Natural killer cell treated with Interleukin-12 subunit alpha and Interleukin-12 subunit beta and Interleukin-15 and Interleukin-18, amount 100 ng/mL, for 72 hours (primary cell): ENCODE measurements at regions not wholly inside any gene's neighbourhood (a gene's known extent, or its start where the extent isn't known, plus 50 kb on each side); places are given as distances from the start of the nearest gene placed in this dataset.

Source experiments
- ATAC-seq, 2 donors: fragments of 150-1000 bp; cut with Tn5 transposase in 1 of 2; sonication (Bioruptor Pico), chemical (Tn5 transposase) in 1 of 2; 2 replicates each; pipeline ENCODE4 v1.10.0; 2021
- DNase-seq: peaks from one replicate; pipeline ENCODE4 v3.0.0; 2022; ENCODE audit warnings: low spot score
- H3K27ac Mint-ChIP-seq, 2 donors: 1 replicate in 1 of 2; 2 replicates in 1 of 2; pipeline ENCODE4 v1.8.0; 2022; ENCODE audit warnings: mixed read lengths in 2 of 2, mild to moderate bottlenecking in 1 of 2, moderate library complexity in 1 of 2
- H3K27me3 Mint-ChIP-seq, 2 donors: 1 replicate in 1 of 2; 2 replicates in 1 of 2; pipeline ENCODE4 v1.8.0; 2022; ENCODE audit warnings: mixed read lengths in 2 of 2
- H3K36me3 Mint-ChIP-seq: one replicate; pipeline ENCODE4 v1.8.0; 2022; ENCODE audit warnings: mixed read lengths
- H3K4me1 Mint-ChIP-seq, 2 donors: 1 replicate in 1 of 2; 2 replicates in 1 of 2; pipeline ENCODE4 v1.8.0; 2022; ENCODE audit warnings: low read depth in 2 of 2, mixed read lengths in 2 of 2, mild to moderate bottlenecking in 1 of 2
- H3K4me3 Mint-ChIP-seq: one replicate; pipeline ENCODE4 v1.8.0; 2022; ENCODE audit warnings: mixed read lengths
- H3K9me3 Mint-ChIP-seq: 2 replicates; pipeline ENCODE4 v1.8.0; 2022; ENCODE audit warnings: mixed read lengths

DNA sequence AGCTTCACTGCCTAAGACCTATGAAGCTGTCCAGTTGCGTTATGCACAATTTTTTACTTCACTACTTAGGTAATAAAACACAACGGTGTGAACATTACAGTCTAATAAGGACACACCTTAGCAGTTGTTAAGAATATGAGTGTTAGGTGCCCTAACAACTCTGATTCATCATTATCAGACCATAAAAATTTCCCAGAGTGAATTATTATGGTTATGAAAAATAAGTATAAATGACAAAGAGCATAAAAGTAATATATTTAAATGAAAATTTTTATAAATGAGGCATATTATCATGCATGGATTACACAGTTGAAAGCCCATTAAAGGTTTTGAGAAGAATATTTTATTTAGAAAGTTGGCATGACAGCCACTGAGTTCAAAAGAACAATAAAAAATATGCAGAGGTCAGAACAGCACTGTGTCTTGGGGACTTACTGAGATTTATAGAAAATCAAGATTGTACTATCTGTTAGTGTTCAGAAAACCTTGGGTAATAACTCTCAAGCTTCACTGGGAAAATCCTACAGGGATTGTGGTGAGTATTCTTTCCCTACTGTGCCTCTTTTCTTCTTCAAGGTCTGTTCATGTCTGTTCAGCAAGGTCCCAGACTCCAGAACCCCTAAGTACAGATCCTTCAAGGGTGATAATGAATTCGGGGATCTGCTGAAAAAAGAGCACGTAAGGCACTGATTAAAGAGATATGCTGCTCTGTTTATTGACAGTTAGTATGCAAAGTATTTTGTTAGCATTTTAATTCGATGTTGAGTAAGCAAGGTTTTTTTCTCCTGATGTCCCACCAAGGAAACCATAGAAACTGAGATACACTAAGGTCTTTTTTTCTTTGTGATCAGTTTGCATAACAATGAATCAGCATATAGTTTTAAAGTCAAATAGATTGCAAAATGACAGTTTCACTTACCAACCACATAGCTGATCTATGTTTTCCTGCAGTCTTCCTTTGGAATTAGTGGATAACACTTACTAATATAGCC, 250.0 kb downstream of the DSEL start:
- Mint-ChIP-seq H3K9me3 (peaks cover 8% of the 10 kb centered on the region), H3K27ac (no peak overlapping the region), H3K4me1 (peaks cover 10 to 18% of the 10 kb centered on the region in 2 donors), H3K27me3 (peaks cover 0 to 6% of the 10 kb centered on the region in 2 donors), H3K36me3 (no peaks in the 10 kb centered on the region), H3K4me3 (peak overlapping the region; percentile 14)
- no peak for ATAC-seq
- DNase-seq = no peak

DNA sequence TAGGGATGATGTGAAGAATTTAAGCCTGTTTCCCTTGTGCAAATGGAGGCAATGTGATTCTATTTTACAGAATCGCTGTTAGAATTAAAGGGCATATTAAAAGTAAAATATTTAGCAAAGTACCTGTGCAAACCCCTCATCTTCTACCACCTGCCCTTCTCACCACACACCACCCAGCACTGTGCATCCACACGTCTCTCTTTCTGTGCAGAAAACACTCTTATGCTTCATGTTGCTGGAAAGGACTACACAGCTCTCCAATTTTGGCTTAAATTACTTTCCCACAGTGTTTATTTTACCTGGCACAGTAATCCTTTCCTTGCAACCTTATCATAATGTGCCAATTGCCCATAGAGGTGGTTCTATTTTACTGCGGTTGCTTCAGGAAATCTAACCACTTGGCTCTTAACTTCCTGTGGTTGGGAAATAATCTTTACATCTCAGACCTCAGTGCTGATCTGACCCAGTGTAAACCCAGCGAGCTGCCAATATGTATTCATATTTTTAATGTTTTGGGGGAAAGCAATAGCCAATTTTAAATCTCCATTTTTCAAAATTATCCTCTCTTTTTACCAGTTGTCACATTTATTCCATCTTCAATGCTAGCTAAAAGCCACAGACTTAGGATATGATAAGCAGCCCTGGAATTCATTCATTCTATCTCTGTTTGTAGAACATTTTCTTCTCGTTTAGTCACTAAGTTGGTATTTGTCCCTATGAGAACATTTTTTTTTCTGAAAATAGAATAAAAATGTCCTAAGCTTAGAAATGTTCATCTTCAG, 250.9 kb downstream of the DSEL start:
- Mint-ChIP-seq H3K9me3 (peaks cover 11% of the 10 kb centered on the region), H3K36me3 (no peaks in the 10 kb centered on the region), H3K27ac (no peak overlapping the region), H3K4me3 (peak overlapping the region; percentile 14), H3K27me3 (peaks cover 0 to 6% of the 10 kb centered on the region in 2 donors), H3K4me1 (peaks cover 10 to 18% of the 10 kb centered on the region in 2 donors)
- ATAC-seq (no peak), DNase-seq (no peak)

DNA sequence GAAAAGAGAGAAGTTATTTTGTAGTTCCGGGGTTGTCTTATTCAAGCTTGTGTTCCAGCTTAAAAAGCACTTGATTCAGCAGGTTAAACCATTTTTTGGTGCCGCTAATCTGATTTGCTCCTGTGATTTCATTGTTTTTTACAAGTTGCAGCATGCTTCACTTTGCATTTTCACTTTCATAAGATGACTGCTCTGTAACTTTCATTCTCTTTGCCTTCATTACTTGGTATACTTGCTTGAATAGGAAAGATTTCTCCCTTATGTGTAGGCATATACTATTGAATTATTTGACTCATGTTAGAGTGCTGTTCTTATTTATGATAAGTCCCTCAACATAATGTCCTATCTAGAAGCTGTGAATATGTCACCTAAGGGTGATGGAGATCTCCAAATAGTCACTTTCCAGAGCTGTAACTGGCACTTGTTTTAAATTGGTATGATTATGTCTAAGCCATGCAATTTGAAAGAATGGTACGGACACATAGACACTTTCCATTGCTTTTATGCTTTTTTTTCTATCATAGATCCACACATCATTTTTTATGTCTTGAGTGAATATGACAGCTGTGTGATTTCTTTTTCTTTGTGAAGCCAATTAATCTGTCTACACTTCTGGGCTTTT, 254.5 kb downstream of the DSEL start:
- no peak overlapping the region for H3K27ac Mint-ChIP-seq
- peaks cover 4% of the 10 kb centered on the region for H3K9me3 Mint-ChIP-seq
- H3K36me3 Mint-ChIP-seq = no peaks in the 10 kb centered on the region
- DNase-seq = no peak
- peaks cover 10 to 18% of the 10 kb centered on the region in 2 donors for H3K4me1 Mint-ChIP-seq
- no peak for ATAC-seq
- H3K27me3 Mint-ChIP-seq = no peaks in the 10 kb centered on the region
- no peak overlapping the region for H3K4me3 Mint-ChIP-seq

DNA sequence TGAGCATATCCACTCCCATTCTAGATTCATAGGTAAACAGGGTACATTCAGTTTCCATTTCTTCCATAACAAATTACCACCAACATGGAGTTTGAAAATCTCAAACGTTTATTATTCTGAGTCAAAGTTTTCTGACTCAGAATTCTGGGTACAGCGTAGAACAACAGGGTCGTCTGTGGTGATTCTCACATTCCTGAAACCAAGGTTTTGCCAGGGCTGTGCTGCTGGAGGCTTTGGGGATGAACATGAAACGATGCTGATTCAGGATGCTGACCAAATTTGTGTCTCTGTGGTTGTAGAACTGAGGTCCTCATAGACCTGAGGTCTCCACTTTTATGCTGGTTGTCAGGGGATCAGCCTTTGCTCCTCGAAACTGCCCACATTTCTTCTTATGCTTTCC, 255.7 kb downstream of the DSEL start:
- peaks cover 8 to 14% of the 10 kb centered on the region in 2 donors for H3K4me1 Mint-ChIP-seq
- H3K4me3 Mint-ChIP-seq = no peak overlapping the region
- H3K36me3 Mint-ChIP-seq = no peaks in the 10 kb centered on the region
- DNase-seq = no peak
- H3K9me3 Mint-ChIP-seq = peaks cover 4% of the 10 kb centered on the region
- no peaks in the 10 kb centered on the region for H3K27me3 Mint-ChIP-seq
- ATAC-seq = no peak
- no peak overlapping the region for H3K27ac Mint-ChIP-seq

GRCh38 chr18:67250776-67251424, 265.6 kb downstream of the DSEL start:
- Mint-ChIP-seq H3K36me3 (no peaks in the 10 kb centered on the region), H3K27me3 (peaks cover 0 to 3% of the 10 kb centered on the region in 2 donors), H3K9me3 (peaks cover 6% of the 10 kb centered on the region), H3K4me1 (no peaks in the 10 kb centered on the region), H3K4me3 (no peak overlapping the region), H3K27ac (no peak overlapping the region)
- no peak for DNase-seq
- no peak for ATAC-seq

- peak overlapping the region; percentile 69 for H3K4me3 Mint-ChIP-seq
- ATAC-seq (no peak), DNase-seq (no peak)
- H3K27ac Mint-ChIP-seq = no peak overlapping the region
- H3K36me3 Mint-ChIP-seq = no peaks in the 10 kb centered on the region
- no peaks in the 10 kb centered on the region for H3K27me3 Mint-ChIP-seq
- H3K9me3 Mint-ChIP-seq = peaks cover 4% of the 10 kb centered on the region
- peaks cover 3 to 14% of the 10 kb centered on the region in 2 donors for H3K4me1 Mint-ChIP-seq
Measured at GRCh38 chr18:67243799-67244587, 272.5 kb downstream of the DSEL start.

- no peak overlapping the region for H3K4me3 Mint-ChIP-seq
Measured at GRCh38 chr18:67242001-67242400, 274.5 kb downstream of the DSEL start.

GRCh38 chr18:67241299-67241698, 275.2 kb downstream of the DSEL start:
- Mint-ChIP-seq H3K27ac (no peak overlapping the region), H3K4me1 (peaks cover 3 to 14% of the 10 kb centered on the region in 2 donors), H3K27me3 (no peaks in the 10 kb centered on the region), H3K9me3 (peaks cover 4% of the 10 kb centered on the region), H3K36me3 (no peaks in the 10 kb centered on the region), H3K4me3 (no peak overlapping the region)
- no peak for ATAC-seq
- DNase-seq = no peak

More at GRCh38 chr18:67242001-67242400, 274.5 kb downstream of the DSEL start:
- Mint-ChIP-seq H3K4me1 (peaks cover 3 to 14% of the 10 kb centered on the region in 2 donors), H3K9me3 (peaks cover 4% of the 10 kb centered on the region), H3K27me3 (no peaks in the 10 kb centered on the region), H3K36me3 (no peaks in the 10 kb centered on the region), H3K27ac (no peak overlapping the region)
- no peak for DNase-seq
- ATAC-seq = no peak

DNA sequence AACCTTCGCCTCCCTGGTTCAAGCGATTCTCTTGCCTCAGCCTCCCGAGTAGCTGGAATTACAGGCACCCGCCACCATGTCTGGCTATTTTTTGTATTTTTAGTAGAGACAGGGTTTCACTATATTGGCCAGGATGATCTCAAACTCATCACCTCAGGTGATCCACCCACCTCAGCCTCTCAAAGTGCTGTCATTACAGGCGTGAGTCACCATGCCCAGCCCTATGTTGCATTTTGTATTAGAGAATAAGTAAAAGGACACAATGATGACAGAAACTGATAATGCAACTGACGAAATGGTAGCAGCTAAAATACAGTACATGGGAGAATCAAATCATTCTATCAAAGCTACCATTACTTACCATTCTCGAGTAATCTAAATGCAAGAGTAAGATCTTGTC, 276.7 kb downstream of the DSEL start:
- Mint-ChIP-seq H3K27me3 (no peaks in the 10 kb centered on the region), H3K4me3 (no peak overlapping the region), H3K9me3 (peaks cover 4% of the 10 kb centered on the region), H3K27ac (no peak overlapping the region), H3K4me1 (peaks cover 3 to 14% of the 10 kb centered on the region in 2 donors), H3K36me3 (no peaks in the 10 kb centered on the region)
- ATAC-seq (no peak), DNase-seq (no peak)

- ATAC-seq (no peak), DNase-seq (no peak)
- peaks cover 0 to 2% of the 10 kb centered on the region in 2 donors for H3K27me3 Mint-ChIP-seq
- H3K9me3 Mint-ChIP-seq = peaks cover 3% of the 10 kb centered on the region
- H3K27ac Mint-ChIP-seq = no peak overlapping the region
- no peaks in the 10 kb centered on the region for H3K36me3 Mint-ChIP-seq
- no peak overlapping the region for H3K4me3 Mint-ChIP-seq
- H3K4me1 Mint-ChIP-seq = no peaks in the 10 kb centered on the region
Measured at GRCh38 chr18:67232991-67233390, 283.5 kb downstream of the DSEL start.

GRCh38 chr18:67232406-67232805, 284.1 kb downstream of the DSEL start:
- Mint-ChIP-seq H3K4me3 (no peak overlapping the region), H3K4me1 (no peaks in the 10 kb centered on the region), H3K36me3 (no peaks in the 10 kb centered on the region), H3K9me3 (peaks cover 3% of the 10 kb centered on the region), H3K27ac (no peak overlapping the region), H3K27me3 (peaks cover 0 to 2% of the 10 kb centered on the region in 2 donors)
- no peak for DNase-seq
- ATAC-seq = no peak

GRCh38 chr18:67222887-67223286, 293.6 kb downstream of the DSEL start:
- H3K27me3 Mint-ChIP-seq = peaks cover 0 to 4% of the 10 kb centered on the region in 2 donors
- DNase-seq = no peak
- ATAC-seq = no peak
- no peak overlapping the region for H3K27ac Mint-ChIP-seq
- no peak overlapping the region for H3K4me3 Mint-ChIP-seq
- no peaks in the 10 kb centered on the region for H3K4me1 Mint-ChIP-seq
- H3K9me3 Mint-ChIP-seq = no peaks in the 10 kb centered on the region
- H3K36me3 Mint-ChIP-seq = no peaks in the 10 kb centered on the region

GRCh38 chr18:67219821-67220220, 296.7 kb downstream of the DSEL start:
- Mint-ChIP-seq H3K4me3 (no peak overlapping the region), H3K27ac (no peak overlapping the region), H3K36me3 (no peaks in the 10 kb centered on the region), H3K27me3 (peaks cover 0 to 4% of the 10 kb centered on the region in 2 donors), H3K9me3 (no peaks in the 10 kb centered on the region), H3K4me1 (no peaks in the 10 kb centered on the region)
- ATAC-seq (no peak), DNase-seq (no peak)
